GM19463 (cell line): ENCODE measurements at regions not wholly inside any gene's neighbourhood (a gene's known extent, or its start where the extent isn't known, plus 50 kb on each side); places are given as distances from the start of the nearest gene placed in this dataset.

Experiments used
- ATAC-seq: cut with Tn5 transposase; IDR thresholded peaks from one replicate; pipeline ENCODE4 v1.9.1; 2021; ENCODE audit warnings: mild to moderate bottlenecking, moderate library complexity; ENCODE audit not compliant: unreplicated experiment

DNA sequence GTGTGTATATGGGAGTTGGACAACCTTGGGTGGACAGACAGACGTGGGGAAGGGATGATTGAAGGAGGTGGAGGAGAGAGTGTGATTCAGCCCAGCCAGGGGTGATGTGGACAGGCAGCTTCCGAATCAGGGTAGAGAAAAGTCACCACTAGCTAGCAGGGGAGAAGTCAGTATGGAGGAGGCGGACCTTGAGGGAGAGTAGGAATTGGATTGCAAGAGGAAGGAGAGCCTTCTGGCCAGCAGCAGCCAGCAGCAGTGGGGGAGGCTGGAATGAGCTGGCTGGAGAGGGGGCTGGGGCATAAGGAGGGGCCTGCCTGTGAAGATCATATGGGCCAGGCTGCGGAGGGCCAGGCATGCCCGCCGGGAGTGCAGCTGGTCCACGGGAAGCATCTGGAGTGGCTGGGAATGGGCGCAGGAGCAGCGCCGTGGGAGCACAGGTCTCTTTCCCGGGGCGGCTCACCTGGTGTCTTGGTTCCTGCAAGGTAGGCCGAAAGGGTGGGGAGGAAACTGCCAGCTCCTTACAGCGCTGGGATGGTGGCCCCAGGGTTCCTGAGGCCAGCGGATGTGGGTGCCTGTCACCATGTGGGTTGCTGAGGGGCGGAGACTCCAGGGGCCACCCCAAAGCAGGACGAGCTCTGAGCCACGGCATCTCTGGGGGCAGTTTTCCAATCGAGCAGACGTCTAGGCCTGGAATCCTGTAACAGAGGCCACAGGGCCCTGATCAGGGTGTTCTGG is 235.3 kb downstream of the SEC14L1 start:
- ATAC-seq: no peak

GRCh38 chr17:77376795-77377709 is 236.3 kb downstream of the SEC14L1 start:
- no peak for ATAC-seq

DNA sequence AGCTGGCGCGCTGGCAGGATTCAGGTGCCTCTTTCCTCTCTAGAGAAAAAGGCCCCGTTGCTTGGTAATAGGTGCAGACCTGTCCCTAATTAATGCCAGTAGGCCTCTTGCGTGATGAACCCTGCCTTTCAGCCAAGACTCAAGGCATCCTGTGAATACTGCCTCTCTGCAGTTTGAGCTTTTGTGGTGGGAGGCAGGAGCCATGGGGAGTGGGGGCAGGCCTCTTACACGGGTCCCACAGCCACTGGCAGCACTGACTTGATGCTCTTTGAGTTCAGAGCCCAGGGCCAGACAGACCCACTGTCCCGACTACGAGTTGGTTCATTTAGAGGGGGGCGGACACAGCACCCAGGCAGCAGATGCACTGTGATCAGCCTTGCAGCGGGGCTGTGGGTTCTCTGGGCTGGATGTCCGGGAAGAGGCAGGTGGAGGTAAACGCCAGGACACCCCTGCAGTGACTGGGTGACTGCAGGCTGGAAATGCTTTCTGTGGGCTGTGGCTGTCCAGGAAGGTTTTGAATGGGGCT is 237.0 kb downstream of the SEC14L1 start:
- ATAC-seq: no peak

- no peak for ATAC-seq
These were observed 237.7 kb downstream of the SEC14L1 start for GRCh38 chr17:77378318-77379064.

DNA sequence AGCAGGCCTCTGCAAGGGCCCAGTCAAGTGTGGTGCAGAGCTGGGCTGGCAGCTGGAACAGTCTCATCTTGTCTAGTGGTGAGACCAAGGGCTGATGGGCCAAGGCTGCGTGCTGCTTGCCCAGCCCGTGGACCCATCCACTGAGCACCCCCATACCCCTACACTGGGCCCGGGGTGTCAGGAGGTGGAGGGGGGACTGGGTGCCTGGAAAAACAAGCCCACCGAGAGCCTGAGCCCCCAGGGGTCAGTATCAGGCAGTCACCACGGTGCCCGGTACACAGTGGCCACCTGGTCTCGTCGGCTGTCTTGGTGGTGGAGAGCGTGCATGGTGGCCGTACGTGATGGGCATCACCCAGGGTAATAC is 238.3 kb downstream of the SEC14L1 start:
- ATAC-seq: no peak

DNA sequence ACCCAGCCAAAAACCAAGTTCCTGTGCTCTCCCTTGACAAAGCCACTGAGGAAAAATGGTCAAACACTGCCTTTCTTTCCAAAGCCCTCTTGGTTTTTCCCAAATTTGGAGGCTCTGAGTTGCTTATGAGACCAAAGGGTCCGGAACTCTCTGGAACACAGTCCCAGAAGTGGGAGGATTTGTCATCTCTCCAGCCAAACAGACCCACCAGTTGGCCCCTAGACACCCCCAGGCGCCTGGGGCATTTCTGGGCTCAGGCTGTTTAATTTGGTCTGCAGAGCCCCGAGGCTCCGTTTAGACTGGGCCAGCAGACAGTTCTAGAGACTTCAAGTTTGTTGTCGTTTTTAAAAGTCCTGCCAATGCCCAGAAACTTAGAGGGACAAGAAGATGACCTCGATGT is 239.1 kb downstream of the SEC14L1 start:
- no peak for ATAC-seq

- ATAC-seq: no peak
These were observed 239.8 kb downstream of the SEC14L1 start for GRCh38 chr17:77380395-77381184.

DNA sequence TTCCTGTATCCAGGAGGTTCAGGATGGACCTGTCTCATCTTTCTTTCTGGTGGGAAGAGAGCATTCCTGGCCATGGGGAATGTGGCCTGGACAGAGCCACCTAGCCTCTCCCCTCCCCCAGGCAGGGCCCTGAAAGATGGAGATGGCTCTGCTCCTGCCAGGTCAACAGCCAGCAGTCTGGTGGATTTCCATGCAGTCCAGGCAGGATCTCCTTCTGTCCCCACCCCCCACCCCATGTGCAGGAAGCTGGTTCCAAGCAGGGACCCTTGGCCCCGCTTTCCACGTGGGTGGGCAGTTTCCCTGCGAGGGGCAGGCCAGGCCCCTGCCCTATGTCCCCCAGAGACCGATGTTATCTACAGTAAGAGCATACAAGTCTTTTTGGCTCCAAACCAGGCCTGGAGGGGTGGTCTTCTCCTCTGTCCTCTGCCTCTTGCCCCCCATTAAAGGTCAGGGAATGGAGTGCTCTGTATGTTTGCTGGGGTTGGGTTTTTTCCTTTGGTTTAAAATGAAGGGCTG is 240.5 kb downstream of the SEC14L1 start:
- no peak for ATAC-seq

GRCh38 chr17:77381731-77382130 is 241.0 kb downstream of the SEC14L1 start:
- ATAC-seq: no peak

GRCh38 chr17:77382356-77382911 is 241.7 kb downstream of the SEC14L1 start:
- no peak for ATAC-seq

- ATAC-seq: no peak
These were observed 242.3 kb downstream of the SEC14L1 start for GRCh38 chr17:77382966-77383612.

DNA sequence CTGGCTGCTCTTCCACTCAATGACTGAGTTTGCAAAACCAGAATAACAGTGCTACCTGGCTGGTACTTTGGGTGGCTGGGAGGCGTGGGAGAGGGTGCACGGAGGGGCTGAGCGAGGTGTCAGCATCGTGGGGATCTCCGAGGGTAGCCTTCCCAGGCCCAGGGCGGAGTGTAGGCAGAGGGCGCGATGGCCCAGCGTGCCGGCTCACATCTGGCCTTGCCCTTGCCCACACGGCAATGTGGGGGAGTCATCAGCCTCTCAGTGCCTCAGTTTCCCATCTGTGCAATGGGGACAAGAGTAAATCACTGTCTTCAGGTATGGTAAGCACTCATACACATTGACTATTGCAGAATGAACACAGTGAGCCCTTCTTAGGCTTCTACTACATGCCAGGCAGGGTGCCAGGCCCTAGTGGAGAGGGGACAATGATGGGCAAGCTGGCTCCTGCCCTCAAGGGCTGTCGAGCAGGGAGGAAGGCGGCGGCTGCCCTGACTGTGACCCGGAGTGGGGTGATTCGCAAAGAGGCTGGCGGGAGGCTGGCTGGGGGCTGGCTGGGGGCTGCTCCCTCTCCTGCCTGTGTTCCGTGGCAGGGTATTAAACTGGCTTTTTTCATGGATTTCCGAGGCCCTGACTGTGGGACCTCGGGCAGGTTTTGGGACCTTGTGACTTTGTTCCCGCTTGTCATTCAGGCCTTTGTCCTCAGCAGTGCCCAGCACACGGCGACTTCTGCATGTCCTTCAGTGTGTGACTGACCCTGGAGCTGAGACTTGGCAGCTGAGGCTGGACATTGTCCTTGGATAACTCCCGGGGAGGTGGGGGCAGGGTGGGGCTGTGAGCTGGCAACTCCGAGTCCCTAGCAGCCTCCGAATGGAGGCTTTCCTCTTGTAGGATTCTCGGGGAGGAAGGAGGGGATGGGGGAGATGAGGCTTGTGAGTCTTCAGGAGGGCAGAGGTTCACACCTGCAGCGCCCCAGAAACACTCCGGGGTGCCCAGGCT is 243.1 kb downstream of the SEC14L1 start:
- ATAC-seq: no peak

GRCh38 chr17:77385750-77386501 is 245.2 kb downstream of the SEC14L1 start:
- no peak for ATAC-seq

- no peak for ATAC-seq
These were observed 245.9 kb downstream of the SEC14L1 start for GRCh38 chr17:77386502-77387192.

DNA sequence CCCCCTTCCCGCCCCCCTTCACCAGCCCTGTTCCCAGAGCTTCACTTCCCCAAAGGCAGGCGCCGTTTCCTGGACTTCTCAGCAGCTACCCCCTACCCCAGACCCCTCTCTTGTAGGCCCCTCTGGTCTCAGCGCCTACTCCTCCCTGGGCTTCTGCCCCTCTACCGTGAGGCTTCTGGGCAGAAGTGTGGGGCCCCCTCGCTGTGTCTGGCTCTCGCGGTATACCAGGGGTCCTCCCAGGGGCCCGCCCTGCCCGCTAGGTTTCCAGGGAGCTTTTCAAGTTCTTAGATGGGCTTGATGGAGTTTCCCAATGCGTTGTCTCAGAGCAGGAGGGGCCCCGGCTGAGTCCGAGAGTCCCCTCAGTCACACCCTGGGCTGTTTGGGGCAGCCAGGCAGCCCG is 247.1 kb downstream of the SEC14L1 start:
- no peak for ATAC-seq

DNA sequence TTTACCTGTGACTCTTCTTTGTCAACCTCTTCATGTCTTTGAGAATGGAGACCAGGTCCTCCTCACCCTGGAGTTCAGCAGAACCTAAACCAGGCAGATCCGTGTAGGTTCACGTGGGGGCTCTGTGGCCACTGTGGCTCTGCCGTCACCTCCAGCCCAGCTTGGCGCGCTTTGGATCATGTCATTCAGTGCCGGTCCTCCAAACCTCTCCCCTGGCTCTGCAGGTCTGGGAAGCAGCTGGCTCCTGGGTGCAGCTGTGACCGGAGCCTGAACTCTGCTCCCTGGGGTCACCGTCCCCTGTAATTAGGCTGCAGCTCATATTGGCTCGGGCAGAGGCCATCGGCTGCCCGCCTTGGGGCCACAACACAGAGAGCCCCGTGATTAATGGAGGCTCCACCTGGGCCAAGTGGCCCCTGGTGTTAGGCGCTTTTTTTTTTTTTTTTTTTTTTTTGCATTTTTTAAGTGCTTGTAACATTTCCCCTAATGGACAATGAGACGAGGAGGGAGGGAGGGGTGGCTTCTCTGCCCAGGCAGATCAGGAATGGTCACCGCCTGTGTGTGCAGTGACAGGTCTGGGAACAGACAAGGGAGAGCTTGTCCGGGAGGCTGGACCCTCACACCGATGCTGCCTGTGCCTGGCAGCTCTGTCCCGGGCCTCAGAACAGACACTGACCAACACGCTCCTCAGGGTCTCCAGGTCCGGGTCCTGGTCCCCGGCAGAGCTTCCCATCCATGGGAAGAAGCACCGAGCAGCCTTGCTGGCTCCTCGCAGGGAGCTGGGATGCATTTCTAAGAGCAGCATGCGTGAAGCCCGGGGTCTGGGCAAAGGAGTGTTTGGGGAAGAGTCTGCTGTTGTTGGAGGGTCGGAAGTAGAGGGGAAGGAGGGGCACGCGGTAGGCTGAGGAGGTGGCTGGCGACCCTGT is 247.9 kb downstream of the SEC14L1 start:
- no peak for ATAC-seq
